ENCODE measurements at regions not wholly inside any gene's neighbourhood (a gene's known extent, or its start where the extent isn't known, plus 50 kb on each side); places are given as distances from the start of the nearest gene placed in this dataset.

DNA sequence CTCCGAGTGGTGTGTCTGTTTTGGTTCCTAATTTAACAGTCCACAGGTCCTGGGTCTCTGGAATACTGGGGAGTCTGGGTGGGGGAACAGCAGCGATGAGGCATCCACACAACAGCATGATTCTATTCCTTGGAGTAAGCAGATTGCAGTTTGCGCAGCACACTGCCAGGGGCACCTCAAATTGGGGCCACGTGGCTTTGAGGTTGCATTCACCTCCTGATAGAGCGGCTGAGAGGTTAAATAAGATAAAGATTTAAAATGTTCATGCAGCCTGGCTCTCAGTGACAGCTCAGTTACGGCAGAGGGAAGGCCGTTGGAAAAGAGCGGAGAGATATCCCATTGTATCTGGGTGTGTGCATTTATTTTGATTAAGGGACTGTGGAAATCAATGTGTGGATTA is 202.3 kb downstream of the ASB1 start:
- H3K36me3 Mint-ChIP-seq (ENCODE audit: low read depth): no peaks in the 10 kb centered on the region
- no peak overlapping the region for H3K27ac Mint-ChIP-seq
- DNase-seq: no peak

DNA sequence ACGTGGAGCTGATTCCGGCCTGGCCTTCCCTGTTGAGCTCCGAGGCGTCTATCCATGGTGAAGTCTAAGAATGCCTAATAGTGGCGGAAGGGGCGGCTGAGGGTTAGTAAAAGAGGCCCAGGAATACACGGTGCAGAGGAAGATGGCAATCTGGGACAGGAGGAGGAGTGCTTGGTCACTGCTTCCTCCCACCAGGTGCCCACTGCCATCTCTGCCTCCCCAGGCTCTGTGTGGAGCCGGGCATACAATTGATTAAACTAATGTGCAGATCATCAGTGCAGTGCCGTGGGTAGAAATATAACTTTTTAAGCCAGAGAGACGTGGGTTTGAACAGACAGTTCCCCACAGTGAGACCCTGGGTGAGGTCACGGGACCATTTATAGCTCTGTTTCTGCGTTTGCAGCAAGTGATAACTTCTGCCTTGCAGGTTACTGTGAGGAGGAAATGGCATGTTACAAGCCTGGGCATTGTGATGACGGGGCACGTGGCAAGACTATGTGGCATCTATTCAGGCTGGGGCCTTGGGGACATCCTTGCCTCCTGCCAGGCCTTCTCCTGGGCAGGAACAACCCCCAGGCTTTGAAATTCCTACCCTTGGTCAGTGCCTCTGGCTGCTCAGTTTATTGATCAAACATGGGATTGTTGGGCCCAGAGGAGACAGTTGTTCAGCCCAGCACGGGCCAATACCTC is 204.9 kb downstream of the ASB1 start:
- Mint-ChIP-seq H3K36me3 (ENCODE audit: low read depth) (no peaks in the 10 kb centered on the region), H3K9me3 (no peaks in the 10 kb centered on the region), H3K4me3 (no peak overlapping the region), H3K27me3 (no peaks in the 10 kb centered on the region), H3K27ac (no peak overlapping the region), H3K4me1 (no peaks in the 10 kb centered on the region)
- no peak for DNase-seq
- intact Hi-C loops (cut with micrococcal nuclease): no loop called here

More for the DNA sequence above, 202.3 kb downstream of the ASB1 start:
- H3K4me3 Mint-ChIP-seq: no peak overlapping the region
- H3K9me3 Mint-ChIP-seq: no peaks in the 10 kb centered on the region
- intact Hi-C loops (cut with micrococcal nuclease): no loop called here
- H3K27me3 Mint-ChIP-seq: no peaks in the 10 kb centered on the region
- H3K4me1 Mint-ChIP-seq: no peaks in the 10 kb centered on the region

DNA sequence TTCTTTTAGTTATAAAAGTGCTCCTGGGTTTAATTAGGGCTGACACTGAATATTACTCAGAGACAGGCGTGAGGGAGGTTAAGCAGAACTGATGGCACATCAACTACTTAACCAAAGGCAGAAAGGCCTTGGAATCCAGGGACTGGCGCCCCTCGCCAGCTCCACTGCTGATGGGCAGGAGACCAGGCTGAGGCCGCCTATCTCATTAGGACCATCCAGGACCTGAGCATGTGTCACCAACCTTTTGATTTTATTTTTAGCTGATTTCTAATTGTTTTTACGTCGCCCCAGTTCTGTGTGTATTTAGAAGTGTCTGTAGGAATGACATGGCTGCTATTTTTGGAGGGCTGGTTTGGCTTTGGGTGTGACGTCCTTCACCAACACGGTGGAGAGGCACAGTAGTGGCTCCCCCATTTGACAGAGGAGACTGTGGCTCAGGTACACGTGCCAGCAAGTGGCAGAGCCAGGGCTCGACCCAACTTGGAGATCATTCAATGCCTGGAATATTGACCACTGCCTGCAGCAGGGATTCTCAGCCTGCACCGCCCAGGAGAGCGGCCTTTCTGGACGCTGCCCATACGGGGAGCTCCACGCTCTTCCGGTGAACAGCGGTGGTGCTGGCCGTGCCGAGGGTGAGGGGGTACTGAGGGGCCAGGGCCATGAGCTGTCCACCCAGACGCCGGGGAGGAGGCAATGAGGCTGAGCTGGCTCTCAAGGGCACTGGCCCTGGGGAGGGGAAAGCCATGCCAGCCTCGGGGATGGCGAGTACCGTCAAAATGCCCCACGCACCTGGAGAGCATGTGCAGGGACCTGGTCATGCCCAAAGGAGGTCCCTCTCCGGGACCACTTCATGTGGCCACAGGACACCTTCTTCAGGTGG is 205.7 kb downstream of the ASB1 start:
- DNase-seq: no peak
- no peaks in the 10 kb centered on the region for H3K9me3 Mint-ChIP-seq
- no peaks in the 10 kb centered on the region for H3K4me1 Mint-ChIP-seq
- no peaks in the 10 kb centered on the region for H3K36me3 Mint-ChIP-seq (ENCODE audit: low read depth)
- H3K4me3 Mint-ChIP-seq: no peak overlapping the region
- intact Hi-C loops (cut with micrococcal nuclease): no loop called here
- H3K27me3 Mint-ChIP-seq: no peaks in the 10 kb centered on the region
- no peak overlapping the region for H3K27ac Mint-ChIP-seq

DNA sequence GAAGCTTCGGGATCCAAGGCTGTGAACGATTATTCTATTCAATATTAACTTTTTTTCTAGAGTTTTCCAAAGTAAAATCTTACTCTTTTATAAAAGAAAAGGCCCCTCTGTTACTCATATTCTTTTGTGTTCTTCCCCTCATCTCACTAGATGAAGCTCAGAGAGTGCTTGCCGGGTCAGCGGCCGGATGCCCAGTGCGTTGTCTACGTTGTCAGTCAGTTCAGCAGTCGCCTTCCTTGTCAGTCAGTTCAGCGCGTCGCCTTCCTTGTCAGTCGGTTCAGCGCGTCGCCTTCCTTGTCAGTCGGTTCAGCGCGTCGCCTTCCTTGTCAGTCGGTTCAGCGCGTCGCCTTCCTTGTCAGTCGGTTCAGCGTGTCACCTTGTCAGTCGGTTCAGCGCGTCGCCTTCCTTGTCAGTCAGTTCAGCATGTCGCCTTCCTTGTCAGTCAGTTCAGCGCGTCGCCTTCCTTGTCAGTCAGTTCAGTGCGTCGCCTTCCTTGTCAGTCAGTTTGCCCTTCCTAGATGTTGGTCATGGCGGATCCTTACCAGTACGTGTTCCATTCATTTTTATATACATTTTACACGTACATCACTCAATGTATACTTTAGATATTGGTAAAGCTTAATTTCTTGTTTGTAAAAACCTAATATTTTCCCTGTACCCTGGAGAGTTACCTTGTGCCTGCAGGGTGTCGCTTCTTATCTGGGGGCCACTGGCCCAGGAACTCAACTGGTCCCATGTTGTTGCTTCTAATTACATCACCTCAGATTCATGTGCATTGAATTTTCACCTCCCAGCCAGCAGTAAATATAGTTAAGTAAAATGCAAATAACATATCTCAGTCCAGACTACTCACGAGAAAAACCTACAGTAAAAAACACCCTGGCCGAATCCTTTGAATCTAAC is 206.9 kb downstream of the ASB1 start:
- no peak overlapping the region for H3K27ac Mint-ChIP-seq

DNA sequence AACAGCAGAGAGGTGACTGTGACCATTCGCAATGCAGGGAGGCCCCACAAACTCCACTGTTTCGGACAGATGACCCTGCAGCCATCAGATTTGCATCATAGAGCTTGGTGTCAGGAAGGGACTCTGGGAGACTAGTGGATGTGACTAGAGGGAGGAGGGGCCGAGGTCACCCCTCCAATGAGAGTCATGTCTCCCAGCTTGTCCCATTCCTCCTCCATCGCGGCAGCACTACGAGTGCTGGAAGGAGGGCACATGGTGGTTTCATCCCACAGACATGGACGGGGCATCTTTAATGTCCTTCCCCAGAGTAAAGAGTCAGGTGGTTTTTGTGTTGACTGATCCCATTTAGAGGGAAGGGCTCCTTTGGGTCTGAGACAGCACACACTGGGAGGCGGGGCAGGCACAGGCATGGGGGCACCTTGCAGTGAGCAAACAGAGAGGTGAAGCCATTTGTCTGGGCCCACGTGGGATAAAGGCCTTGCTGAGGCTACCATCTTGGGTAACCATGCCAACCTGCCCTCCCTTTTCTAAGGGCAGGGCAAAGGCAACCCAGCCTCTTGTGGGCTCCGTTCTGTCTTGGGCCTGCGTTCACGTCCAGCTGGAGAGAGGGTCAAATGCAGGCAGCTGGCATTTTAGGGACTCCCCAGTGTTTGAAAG is 208.1 kb downstream of the ASB1 start:
- Mint-ChIP-seq H3K9me3 (no peaks in the 10 kb centered on the region), H3K4me3 (no peak overlapping the region), H3K27me3 (no peaks in the 10 kb centered on the region), H3K27ac (no peak overlapping the region), H3K4me1 (no peaks in the 10 kb centered on the region), H3K36me3 (ENCODE audit: low read depth) (no peaks in the 10 kb centered on the region)
- intact Hi-C loops (cut with micrococcal nuclease): no loop called here
- DNase-seq: no peak

More for the DNA sequence above, 206.9 kb downstream of the ASB1 start:
- H3K4me1 Mint-ChIP-seq: no peaks in the 10 kb centered on the region
- DNase-seq: no peak
- H3K36me3 Mint-ChIP-seq (ENCODE audit: low read depth): no peaks in the 10 kb centered on the region
- no peak overlapping the region for H3K4me3 Mint-ChIP-seq
- intact Hi-C loops (cut with micrococcal nuclease): no loop called here
- H3K27me3 Mint-ChIP-seq: no peaks in the 10 kb centered on the region
- no peaks in the 10 kb centered on the region for H3K9me3 Mint-ChIP-seq

DNA sequence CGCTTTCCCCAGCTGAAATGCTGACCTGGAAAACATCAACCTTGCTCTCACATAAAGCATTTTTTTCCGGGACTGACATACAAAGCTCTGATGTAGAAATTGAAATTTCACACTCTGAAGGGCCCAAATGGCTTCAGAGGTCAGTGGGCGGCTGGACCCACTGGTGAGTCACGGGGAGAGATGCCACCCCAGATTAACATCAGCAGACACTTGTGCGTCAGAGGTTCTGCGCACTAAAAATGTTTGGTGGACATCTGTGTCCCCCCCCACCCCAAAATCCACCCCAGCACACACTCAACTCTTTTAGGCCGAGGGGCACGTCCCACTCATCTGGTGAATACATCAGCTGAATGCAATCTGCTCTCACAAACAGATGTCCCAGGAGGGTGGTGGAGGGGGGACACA is 208.9 kb downstream of the ASB1 start:
- Mint-ChIP-seq H3K27me3 (no peaks in the 10 kb centered on the region), H3K9me3 (no peaks in the 10 kb centered on the region), H3K4me1 (no peaks in the 10 kb centered on the region), H3K27ac (no peak overlapping the region), H3K4me3 (no peak overlapping the region), H3K36me3 (ENCODE audit: low read depth) (no peaks in the 10 kb centered on the region)
- intact Hi-C loops (cut with micrococcal nuclease): no loop called here
- no peak for DNase-seq

DNA sequence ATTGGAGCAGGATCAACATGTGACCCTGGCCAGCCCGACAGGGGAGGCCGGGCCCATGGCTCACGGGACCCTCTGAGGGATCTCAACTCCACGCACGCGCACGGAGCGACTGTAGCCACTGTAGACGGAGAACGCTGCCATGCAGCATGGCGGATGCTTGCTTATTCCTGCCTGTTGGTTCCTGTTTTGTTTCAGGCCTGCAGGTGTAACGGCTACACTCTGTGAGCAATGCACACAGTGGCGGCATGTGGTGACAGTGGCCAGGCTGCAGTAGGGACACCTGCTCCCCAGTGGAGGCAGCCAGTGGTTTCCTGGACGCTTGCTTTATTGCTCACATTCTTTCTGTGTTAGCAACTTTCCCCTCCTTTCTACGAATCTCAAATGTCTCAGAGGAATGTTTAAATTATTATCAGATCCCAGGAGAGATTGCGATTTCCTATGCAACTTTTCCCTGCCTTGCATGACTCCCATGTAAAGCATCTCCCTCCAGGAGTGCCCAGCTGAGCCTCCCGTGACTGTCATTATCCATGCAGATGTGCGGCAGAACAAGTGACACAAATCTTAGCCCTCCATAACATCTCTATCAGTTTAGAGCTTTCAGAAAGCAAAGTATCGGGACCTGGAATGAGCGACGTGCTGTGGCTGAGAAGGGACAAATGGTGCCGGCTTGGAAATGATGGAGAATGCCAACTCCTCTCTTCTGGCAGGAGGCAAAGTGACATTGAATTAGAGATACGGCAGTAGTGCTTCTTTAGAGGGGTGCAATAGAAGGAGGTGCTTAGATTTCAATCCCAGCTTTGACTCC is 209.7 kb downstream of the ASB1 start:
- H3K36me3 Mint-ChIP-seq (ENCODE audit: low read depth): no peaks in the 10 kb centered on the region
- no peak for DNase-seq
- H3K27me3 Mint-ChIP-seq: no peaks in the 10 kb centered on the region
- H3K4me3 Mint-ChIP-seq: no peak overlapping the region
- no peaks in the 10 kb centered on the region for H3K4me1 Mint-ChIP-seq
- no peak overlapping the region for H3K27ac Mint-ChIP-seq
- intact Hi-C loops (cut with micrococcal nuclease): no loop called here
- H3K9me3 Mint-ChIP-seq: no peaks in the 10 kb centered on the region

DNA sequence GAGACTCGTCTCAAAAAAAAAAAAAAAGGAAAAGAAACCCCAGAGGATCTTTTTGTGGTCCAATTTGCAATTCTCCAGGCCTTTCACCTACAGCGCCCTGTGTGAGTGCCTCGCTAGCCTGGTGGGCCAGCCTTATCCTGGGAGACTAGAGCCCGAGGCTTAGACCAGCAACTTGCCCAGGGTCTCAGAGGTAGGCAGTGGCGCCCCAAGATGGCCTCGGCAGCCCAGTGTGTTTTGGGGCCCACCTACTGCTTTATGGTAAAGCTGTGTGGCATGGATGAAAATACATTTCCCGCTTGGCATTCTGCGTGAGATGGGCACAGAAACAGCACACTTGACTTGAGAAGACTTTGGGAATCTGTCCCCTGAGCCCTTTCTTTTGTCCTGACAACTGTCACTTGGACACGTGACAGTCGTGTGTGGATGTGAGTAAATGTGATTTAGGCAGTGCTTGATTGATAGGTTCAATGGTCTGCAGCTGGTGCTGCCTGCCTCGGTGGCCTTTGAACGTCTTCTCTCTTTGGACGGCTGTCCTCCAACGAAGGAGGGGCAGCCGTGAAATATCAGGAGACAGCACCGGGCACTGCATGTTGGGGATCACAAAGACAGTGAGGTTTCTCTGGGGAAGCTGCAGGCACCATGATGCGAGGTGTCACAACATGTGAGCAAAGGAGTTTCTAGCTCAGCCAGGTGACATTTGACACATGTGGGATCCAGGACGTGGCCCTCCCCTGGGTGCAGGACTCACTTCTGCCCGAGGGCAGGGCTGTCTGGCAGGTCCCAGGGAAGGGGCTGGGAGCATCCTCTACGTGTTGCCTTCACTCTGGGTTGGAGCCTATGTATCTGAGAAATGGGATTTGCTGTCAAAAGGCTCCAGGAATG is 209.5 kb upstream of the TWIST2 start:
- no peak for DNase-seq
- peaks cover under 1% of the 10 kb centered on the region for H3K4me1 Mint-ChIP-seq
- H3K27ac Mint-ChIP-seq: no peak overlapping the region
- intact Hi-C loops (cut with micrococcal nuclease): no loop called here
- no peaks in the 10 kb centered on the region for H3K9me3 Mint-ChIP-seq
- H3K36me3 Mint-ChIP-seq (ENCODE audit: low read depth): no peaks in the 10 kb centered on the region
- no peak overlapping the region for H3K4me3 Mint-ChIP-seq
- no peaks in the 10 kb centered on the region for H3K27me3 Mint-ChIP-seq

GRCh38 chr2:238638982-238639628 is 208.8 kb upstream of the TWIST2 start:
- Mint-ChIP-seq H3K9me3 (no peaks in the 10 kb centered on the region), H3K4me1 (peaks cover 7% of the 10 kb centered on the region), H3K4me3 (no peak overlapping the region), H3K36me3 (ENCODE audit: low read depth) (no peaks in the 10 kb centered on the region), H3K27me3 (no peaks in the 10 kb centered on the region), H3K27ac (no peak overlapping the region)
- intact Hi-C loops (cut with micrococcal nuclease): no loop called here
- no peak for DNase-seq

DNA sequence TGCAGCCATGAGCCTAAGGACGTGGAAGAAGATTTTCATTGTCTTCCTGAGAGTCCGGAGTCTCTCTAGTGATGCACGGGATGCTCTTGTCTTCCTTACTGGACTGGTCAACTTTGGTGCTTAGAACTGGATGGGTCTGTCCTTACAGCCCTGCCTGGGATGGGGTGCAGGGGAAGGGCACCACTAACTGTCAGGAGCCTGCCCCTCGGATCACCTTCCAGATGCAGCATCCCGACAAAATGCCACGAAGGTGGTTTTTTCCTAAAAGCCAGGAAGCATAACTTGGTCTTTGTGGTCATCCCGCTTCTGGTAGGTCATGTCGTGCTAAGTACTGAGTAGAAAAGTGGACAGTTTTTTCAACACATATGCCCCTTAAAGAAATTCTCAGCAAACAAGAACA is 207.4 kb upstream of the TWIST2 start:
- no peaks in the 10 kb centered on the region for H3K9me3 Mint-ChIP-seq
- intact Hi-C loops (cut with micrococcal nuclease): no loop called here
- H3K27me3 Mint-ChIP-seq: no peaks in the 10 kb centered on the region
- no peaks in the 10 kb centered on the region for H3K36me3 Mint-ChIP-seq (ENCODE audit: low read depth)
- H3K4me3 Mint-ChIP-seq: no peak overlapping the region
- peaks cover 13% of the 10 kb centered on the region for H3K4me1 Mint-ChIP-seq
- DNase-seq: no peak
- H3K27ac Mint-ChIP-seq: no peak overlapping the region

- peaks cover 13% of the 10 kb centered on the region for H3K4me1 Mint-ChIP-seq
These were observed 204.9 kb upstream of the TWIST2 start for GRCh38 chr2:238642973-238643372.

DNA sequence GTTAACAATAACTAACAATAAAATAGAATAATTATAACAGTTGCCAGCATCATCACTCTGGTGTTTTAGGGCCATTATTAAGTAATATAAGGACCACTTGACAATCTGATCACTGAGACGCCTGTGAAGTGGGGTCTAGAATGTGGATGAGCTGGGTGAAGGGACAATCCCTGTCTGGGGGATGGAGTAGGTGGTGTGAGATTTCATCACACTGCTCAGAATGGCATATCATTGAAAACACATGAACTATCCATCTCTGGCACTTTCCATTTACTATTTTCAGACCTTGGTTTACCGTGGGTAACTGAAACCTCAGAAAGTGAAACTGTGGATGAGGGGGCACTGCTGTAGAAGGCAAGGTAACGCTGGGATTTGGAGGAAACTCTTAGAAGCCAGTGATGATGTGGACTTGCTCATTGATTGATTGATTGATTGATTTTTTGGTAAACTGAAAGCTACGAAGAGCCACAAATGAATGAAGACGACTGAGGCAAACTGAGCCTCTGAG is 204.4 kb upstream of the TWIST2 start:
- Mint-ChIP-seq H3K36me3 (ENCODE audit: low read depth) (no peaks in the 10 kb centered on the region), H3K27ac (no peak overlapping the region), H3K4me3 (no peak overlapping the region), H3K9me3 (no peaks in the 10 kb centered on the region), H3K4me1 (peaks cover 13% of the 10 kb centered on the region), H3K27me3 (no peaks in the 10 kb centered on the region)
- no peak for DNase-seq
- intact Hi-C loops (cut with micrococcal nuclease): no loop called here

More at GRCh38 chr2:238642973-238643372, 204.9 kb upstream of the TWIST2 start:
- Mint-ChIP-seq H3K36me3 (ENCODE audit: low read depth) (no peaks in the 10 kb centered on the region), H3K27me3 (no peaks in the 10 kb centered on the region), H3K27ac (no peak overlapping the region), H3K9me3 (no peaks in the 10 kb centered on the region), H3K4me3 (no peak overlapping the region)
- no peak for DNase-seq
- intact Hi-C loops (cut with micrococcal nuclease): no loop called here
